K562 (cell line): ENCODE measurements at regions not wholly inside any gene's neighbourhood (a gene's known extent, or its start where the extent isn't known, plus 50 kb on each side); places are given as distances from the start of the nearest gene placed in this dataset.

Source experiments
- MAZ ChIP-seq, 2 experiments: fragments of 450-650 bp in 1 of 2; sonication (generic) in 1 of 2; formaldehyde crosslinking; IDR thresholded peaks in 1 of 2; conservative IDR thresholded peaks in 1 of 2; 2 replicates each; pipeline versions ENCODE4 v1.4.0 to v1.5.0; 2020; ENCODE audit warnings: mild to moderate bottlenecking in 1 of 2, missing genetic modification reagents in 1 of 2
- TAF1 ChIP-seq: IDR thresholded peaks from 2 replicates; pipeline ENCODE4 v1.6.1; 2011; ENCODE audit warnings: mild to moderate bottlenecking, low read length, moderate library complexity; ENCODE audit not compliant: insufficient read depth, control insufficient read depth, severe bottlenecking; ENCODE audit errors: extremely low read depth
- ZZZ3 ChIP-seq: fragments of 450-650 bp; IDR thresholded peaks from 2 replicates; pipeline ENCODE4 v1.6.1; 2016; ENCODE audit warnings: antibody characterized with exemption, mild to moderate bottlenecking, moderate library complexity
- TF ChIP-seq, protein P1 (sequence below), 2 experiments: fragments of 450-650 bp; formaldehyde crosslinking in 1 of 2; IDR thresholded peaks; 2 replicates each; pipeline versions ENCODE4 v1.4.0 to v1.6.1; 2014 to 2020; ENCODE audit warnings: mild to moderate bottlenecking in 2 of 2, borderline replicate concordance in 1 of 2, low read depth in 1 of 2

DNA sequence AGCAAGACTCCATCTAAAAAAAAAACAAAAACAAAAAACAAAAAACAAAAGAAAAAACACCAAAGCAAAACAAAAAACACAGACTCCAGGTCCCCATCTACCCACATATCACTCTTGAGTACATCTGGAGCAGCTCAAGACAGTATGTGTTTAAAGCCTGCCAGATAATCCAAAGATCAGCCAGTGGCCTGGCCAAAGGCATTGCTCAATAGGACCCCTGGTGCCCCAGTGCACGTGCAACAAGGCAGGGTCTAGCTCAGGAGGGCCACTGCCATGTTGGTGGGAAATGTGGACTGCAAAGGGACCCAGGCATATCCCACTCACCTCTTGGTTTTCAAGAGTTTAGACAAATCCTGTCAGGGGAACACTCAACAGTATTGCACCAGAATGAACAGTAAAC is 279.5 kb downstream of the RPLP1 start:
- TF ChIP-seq MAZ (CRISPR knock-in tag; conservative IDR thresholded peaks at IDR 0.05 in 1 of 2, IDR thresholded peaks at IDR 0.05 in 1 of 2) = no peak
- no peak for TF ChIP-seq ZZZ3
- TF ChIP-seq, protein P1, sequence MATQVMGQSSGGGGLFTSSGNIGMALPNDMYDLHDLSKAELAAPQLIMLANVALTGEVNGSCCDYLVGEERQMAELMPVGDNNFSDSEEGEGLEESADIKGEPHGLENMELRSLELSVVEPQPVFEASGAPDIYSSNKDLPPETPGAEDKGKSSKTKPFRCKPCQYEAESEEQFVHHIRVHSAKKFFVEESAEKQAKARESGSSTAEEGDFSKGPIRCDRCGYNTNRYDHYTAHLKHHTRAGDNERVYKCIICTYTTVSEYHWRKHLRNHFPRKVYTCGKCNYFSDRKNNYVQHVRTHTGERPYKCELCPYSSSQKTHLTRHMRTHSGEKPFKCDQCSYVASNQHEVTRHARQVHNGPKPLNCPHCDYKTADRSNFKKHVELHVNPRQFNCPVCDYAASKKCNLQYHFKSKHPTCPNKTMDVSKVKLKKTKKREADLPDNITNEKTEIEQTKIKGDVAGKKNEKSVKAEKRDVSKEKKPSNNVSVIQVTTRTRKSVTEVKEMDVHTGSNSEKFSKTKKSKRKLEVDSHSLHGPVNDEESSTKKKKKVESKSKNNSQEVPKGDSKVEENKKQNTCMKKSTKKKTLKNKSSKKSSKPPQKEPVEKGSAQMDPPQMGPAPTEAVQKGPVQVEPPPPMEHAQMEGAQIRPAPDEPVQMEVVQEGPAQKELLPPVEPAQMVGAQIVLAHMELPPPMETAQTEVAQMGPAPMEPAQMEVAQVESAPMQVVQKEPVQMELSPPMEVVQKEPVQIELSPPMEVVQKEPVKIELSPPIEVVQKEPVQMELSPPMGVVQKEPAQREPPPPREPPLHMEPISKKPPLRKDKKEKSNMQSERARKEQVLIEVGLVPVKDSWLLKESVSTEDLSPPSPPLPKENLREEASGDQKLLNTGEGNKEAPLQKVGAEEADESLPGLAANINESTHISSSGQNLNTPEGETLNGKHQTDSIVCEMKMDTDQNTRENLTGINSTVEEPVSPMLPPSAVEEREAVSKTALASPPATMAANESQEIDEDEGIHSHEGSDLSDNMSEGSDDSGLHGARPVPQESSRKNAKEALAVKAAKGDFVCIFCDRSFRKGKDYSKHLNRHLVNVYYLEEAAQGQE (IDR thresholded peaks at IDR 0.05; ENCODE audit: borderline replicate concordance) = no peak
- TF ChIP-seq, protein P1 (CRISPR knock-in tag; IDR thresholded peaks at IDR 0.05; ENCODE audit: low read depth) = no peak
- no peak for TF ChIP-seq TAF1
